ENCODE measurements at regions not wholly inside any gene's neighbourhood (a gene's known extent, or its start where the extent isn't known, plus 50 kb on each side); places are given as distances from the start of the nearest gene placed in this dataset.

DNA sequence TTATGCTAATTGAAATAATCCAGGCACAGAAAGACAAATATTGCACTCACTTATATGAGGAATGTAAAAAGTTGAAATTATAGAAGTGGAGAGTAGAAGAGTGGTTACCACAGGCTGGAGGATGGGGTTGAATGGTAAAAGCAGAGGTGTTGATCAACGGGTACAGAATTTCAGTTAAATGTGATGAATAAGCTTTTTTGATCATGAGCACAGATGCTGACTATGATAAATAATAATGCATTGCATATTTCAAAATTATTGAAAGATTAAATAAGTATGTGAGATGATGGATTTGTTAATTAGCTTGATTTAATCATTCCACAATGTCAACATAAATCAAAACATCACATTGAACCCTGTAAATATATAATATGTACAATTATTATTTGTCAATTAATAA is 213.1 kb downstream of the DCAF12L2 start:
- Histone ChIP-seq H3K27me3 (ENCODE audit: insufficient read depth, poor library complexity, severe bottlenecking) (no peaks in the 10 kb centered on the region), H3K4me1 (ENCODE audit: insufficient read depth, poor library complexity, severe bottlenecking) (no peaks in the 10 kb centered on the region), H3K4me3 (ENCODE audit: severe bottlenecking) (no peak overlapping the region), H3K9me3 (ENCODE audit: severe bottlenecking) (no peaks in the 10 kb centered on the region), H3K36me3 (ENCODE audit: low read depth) (no peaks in the 10 kb centered on the region), H3K27ac (ENCODE audit: poor library complexity, severe bottlenecking) (no peak overlapping the region)
- ATAC-seq (ENCODE audit: low read depth) (no peak), DNase-seq (ENCODE audit: low spot score) (no peak)
- TF ChIP-seq CTCF (IDR thresholded peaks at IDR 0.05; ENCODE audit: poor library complexity, severe bottlenecking), result no peak

DNA sequence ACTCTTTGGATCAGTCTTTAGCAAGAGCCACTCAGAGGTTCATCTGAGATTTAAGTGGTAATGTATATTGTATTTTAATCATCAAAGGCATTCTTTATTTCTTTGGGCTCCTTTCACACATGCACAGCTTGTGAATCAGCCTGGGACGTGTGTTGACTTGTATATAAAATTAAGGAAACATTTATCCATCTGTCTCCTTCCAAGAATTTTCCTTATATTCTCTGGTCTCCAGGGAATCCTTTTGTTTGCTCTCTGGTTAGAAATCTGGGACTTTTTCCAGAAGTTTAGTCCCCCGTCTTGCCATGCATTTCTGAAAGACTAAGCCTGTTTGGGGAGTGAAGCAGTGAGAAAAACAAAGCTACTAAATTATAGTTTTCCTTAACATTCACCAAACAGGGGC is 212.3 kb downstream of the DCAF12L2 start:
- no peaks in the 10 kb centered on the region for H3K4me1 ChIP-seq (ENCODE audit: insufficient read depth, poor library complexity, severe bottlenecking)
- TF ChIP-seq CTCF (IDR thresholded peaks at IDR 0.05; ENCODE audit: poor library complexity, severe bottlenecking), result no peak
- ATAC-seq (ENCODE audit: low read depth) (peak; percentile 64), DNase-seq (ENCODE audit: low spot score) (no peak)
- peak overlapping the region; percentile 29 for H3K27ac ChIP-seq (ENCODE audit: poor library complexity, severe bottlenecking)
- no peaks in the 10 kb centered on the region for H3K9me3 ChIP-seq (ENCODE audit: severe bottlenecking)
- no peak overlapping the region for H3K4me3 ChIP-seq (ENCODE audit: severe bottlenecking)
- H3K27me3 ChIP-seq (ENCODE audit: insufficient read depth, poor library complexity, severe bottlenecking), result no peaks in the 10 kb centered on the region
- H3K36me3 ChIP-seq (ENCODE audit: low read depth), result no peaks in the 10 kb centered on the region

GRCh38 chrX:125954236-125954635 is 211.9 kb downstream of the DCAF12L2 start:
- peak overlapping the region; percentile 29 for H3K27ac ChIP-seq (ENCODE audit: poor library complexity, severe bottlenecking)
- TF ChIP-seq CTCF (IDR thresholded peaks at IDR 0.05; ENCODE audit: poor library complexity, severe bottlenecking), result no peak
- H3K27me3 ChIP-seq (ENCODE audit: insufficient read depth, poor library complexity, severe bottlenecking), result no peaks in the 10 kb centered on the region
- H3K9me3 ChIP-seq (ENCODE audit: severe bottlenecking), result no peaks in the 10 kb centered on the region
- DNase-seq (ENCODE audit: low spot score), result no peak
- no peak overlapping the region for H3K4me3 ChIP-seq (ENCODE audit: severe bottlenecking)
- no peaks in the 10 kb centered on the region for H3K36me3 ChIP-seq (ENCODE audit: low read depth)
- H3K4me1 ChIP-seq (ENCODE audit: insufficient read depth, poor library complexity, severe bottlenecking), result no peaks in the 10 kb centered on the region
- no peak for ATAC-seq (ENCODE audit: low read depth)

GRCh38 chrX:125977851-125978250 is 188.2 kb downstream of the DCAF12L2 start:
- Histone ChIP-seq H3K4me1 (ENCODE audit: insufficient read depth, poor library complexity, severe bottlenecking) (no peaks in the 10 kb centered on the region), H3K36me3 (ENCODE audit: low read depth) (no peaks in the 10 kb centered on the region), H3K27me3 (ENCODE audit: insufficient read depth, poor library complexity, severe bottlenecking) (no peaks in the 10 kb centered on the region), H3K9me3 (ENCODE audit: severe bottlenecking) (no peaks in the 10 kb centered on the region), H3K4me3 (ENCODE audit: severe bottlenecking) (no peak overlapping the region), H3K27ac (ENCODE audit: poor library complexity, severe bottlenecking) (no peak overlapping the region)
- TF ChIP-seq CTCF (IDR thresholded peaks at IDR 0.05; ENCODE audit: poor library complexity, severe bottlenecking), result no peak
- DNase-seq (ENCODE audit: low spot score) (no peak), ATAC-seq (ENCODE audit: low read depth) (no peak)

DNA sequence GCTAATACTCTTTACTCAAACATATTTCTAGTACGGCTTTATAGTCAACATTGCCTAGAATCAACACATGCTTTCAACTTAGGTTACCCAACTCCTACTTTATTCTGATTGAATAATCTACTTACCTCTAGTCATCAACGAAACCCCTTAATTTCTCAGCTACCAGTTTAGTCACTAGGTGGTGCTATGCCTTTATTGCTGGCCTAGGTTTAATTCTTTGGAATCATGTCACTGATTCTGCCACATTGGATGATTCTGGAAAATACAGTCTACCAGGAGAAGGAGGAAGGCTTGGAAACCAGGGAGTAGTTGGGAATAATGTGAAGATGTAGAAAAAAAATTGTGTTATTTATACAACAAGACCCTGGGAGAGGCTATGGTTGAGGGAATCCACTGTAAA is 167.7 kb downstream of the DCAF12L2 start:
- H3K9me3 ChIP-seq (ENCODE audit: severe bottlenecking), result no peaks in the 10 kb centered on the region
- H3K27ac ChIP-seq (ENCODE audit: poor library complexity, severe bottlenecking), result no peak overlapping the region
- peak; percentile 48 for TF ChIP-seq CTCF (IDR thresholded peaks at IDR 0.05; ENCODE audit: poor library complexity, severe bottlenecking)
- ATAC-seq (ENCODE audit: low read depth) (no peak), DNase-seq (ENCODE audit: low spot score) (no peak)
- no peaks in the 10 kb centered on the region for H3K4me1 ChIP-seq (ENCODE audit: insufficient read depth, poor library complexity, severe bottlenecking)
- H3K27me3 ChIP-seq (ENCODE audit: insufficient read depth, poor library complexity, severe bottlenecking), result no peaks in the 10 kb centered on the region
- no peaks in the 10 kb centered on the region for H3K36me3 ChIP-seq (ENCODE audit: low read depth)
- no peak overlapping the region for H3K4me3 ChIP-seq (ENCODE audit: severe bottlenecking)

Measured in RWPE2 (cell line).